ENCODE measurements at regions not wholly inside any gene's neighbourhood (a gene's known extent, or its start where the extent isn't known, plus 50 kb on each side); places are given as distances from the start of the nearest gene placed in this dataset.

DNA sequence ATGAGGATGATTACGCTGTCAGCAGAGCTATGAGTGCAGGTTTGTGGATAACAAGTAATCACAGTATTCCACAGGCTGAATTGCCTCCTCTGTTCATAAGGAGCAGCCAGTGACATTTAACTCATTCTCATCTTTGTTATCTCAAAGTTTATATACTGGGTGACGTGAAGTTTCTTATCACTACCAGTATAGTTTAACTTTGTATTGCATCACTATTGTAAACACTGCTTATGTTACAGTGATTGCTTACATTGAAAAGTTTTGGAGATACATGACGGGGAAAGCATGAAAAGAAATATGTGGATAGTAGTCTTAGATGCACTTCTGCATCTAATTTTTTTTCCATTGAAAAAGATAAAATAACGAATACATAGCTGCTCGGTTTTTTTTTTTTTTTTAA, 429.7 kb downstream of the VGLL3 start (continued):
- TF ChIP-seq, protein P1, sequence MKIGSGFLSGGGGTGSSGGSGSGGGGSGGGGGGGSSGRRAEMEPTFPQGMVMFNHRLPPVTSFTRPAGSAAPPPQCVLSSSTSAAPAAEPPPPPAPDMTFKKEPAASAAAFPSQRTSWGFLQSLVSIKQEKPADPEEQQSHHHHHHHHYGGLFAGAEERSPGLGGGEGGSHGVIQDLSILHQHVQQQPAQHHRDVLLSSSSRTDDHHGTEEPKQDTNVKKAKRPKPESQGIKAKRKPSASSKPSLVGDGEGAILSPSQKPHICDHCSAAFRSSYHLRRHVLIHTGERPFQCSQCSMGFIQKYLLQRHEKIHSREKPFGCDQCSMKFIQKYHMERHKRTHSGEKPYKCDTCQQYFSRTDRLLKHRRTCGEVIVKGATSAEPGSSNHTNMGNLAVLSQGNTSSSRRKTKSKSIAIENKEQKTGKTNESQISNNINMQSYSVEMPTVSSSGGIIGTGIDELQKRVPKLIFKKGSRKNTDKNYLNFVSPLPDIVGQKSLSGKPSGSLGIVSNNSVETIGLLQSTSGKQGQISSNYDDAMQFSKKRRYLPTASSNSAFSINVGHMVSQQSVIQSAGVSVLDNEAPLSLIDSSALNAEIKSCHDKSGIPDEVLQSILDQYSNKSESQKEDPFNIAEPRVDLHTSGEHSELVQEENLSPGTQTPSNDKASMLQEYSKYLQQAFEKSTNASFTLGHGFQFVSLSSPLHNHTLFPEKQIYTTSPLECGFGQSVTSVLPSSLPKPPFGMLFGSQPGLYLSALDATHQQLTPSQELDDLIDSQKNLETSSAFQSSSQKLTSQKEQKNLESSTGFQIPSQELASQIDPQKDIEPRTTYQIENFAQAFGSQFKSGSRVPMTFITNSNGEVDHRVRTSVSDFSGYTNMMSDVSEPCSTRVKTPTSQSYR (CRISPR knock-in tag; IDR thresholded peaks at IDR 0.05), result no peak

DNA sequence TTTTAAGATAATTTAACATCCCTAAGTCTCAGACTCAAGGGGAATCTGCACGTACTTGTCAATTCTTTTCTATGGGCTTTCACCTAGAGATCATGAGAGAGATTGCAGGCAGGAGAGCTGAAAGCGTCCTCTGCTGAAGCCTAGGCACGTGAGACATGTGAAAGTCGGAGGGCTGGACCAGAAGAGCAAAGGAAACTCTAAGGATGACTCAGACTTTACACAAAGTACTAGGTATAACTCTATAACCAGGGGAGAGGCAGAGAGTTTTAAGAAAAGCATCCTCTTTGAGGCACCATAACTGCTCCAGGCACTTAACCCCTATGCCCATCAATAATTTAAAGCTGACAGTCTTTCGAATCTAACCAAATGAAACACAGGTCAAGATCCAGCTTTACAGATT, 436.6 kb downstream of the VGLL3 start:
- 0 out of 2 replicates have a peak, but pooled peaks cover 3% of the 10 kb centered on the region for H3K9me3 Mint-ChIP-seq
- no peak overlapping the region; the same call in 1 of the 2 replicates for H3K27ac Mint-ChIP-seq
- ChIA-PET POLR2A (no interaction called here), CTCF (no interaction called here)
- no peak overlapping the region for H3K4me3 Mint-ChIP-seq
- peaks cover 15% of the 10 kb centered on the region for H3K4me1 Mint-ChIP-seq
- 0 out of 2 replicates have a peak, but pooled peaks cover 4% of the 10 kb centered on the region for H3K36me3 Mint-ChIP-seq
- ATAC-seq (peak; percentile 76), DNase-seq (ENCODE audit: low spot score) (no peak)
- TF ChIP-seq NFYB (CRISPR knock-in tag; conservative IDR thresholded peaks at IDR 0.05; ENCODE audit: low read depth), result no peak
- TF ChIP-seq ATF1 (CRISPR knock-in tag; IDR thresholded peaks at IDR 0.05), result no peak
- no peak for TF ChIP-seq JAZF1 (CRISPR knock-in tag; IDR thresholded peaks at IDR 0.05)
- TF ChIP-seq ZBTB21 (CRISPR knock-in tag; IDR thresholded peaks at IDR 0.05; ENCODE audit: borderline replicate concordance), result no peak
- TF ChIP-seq SMAD3 (CRISPR knock-in tag; IDR thresholded peaks at IDR 0.05; ENCODE audit: borderline replicate concordance), result no peak
- TF ChIP-seq ZNF219 (CRISPR knock-in tag; IDR thresholded peaks at IDR 0.05; ENCODE audit: borderline replicate concordance), result no peak
- no peaks in the 10 kb centered on the region for H3K27me3 Mint-ChIP-seq (ENCODE audit: low read depth)

DNA sequence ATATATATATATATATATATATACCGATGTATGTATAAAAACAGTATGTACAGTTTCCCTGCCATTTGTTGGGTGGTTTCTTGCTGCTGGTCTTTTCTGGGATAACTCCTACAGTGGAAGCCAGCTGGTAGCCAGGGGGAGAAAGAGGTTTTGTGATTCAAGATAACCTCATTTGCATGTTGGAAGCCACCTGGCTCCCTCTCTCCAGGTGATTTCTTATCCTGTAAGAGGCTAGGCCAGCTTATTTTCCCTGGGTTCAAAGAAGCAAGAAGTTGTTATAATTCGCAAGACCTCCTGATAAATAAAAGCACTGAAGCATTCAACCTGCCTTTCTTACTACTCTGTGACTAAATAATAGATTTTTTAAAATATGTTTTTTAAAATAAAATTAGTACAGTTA, 443.3 kb downstream of the VGLL3 start:
- peak; percentile 64 for DNase-seq (ENCODE audit: low spot score)
- ATAC-seq, result peak; percentile 100
- peaks cover 55% of the 10 kb centered on the region for H3K4me1 Mint-ChIP-seq
- no peak overlapping the region for H3K4me3 Mint-ChIP-seq
- no peaks in the 10 kb centered on the region; the same call in 1 of the 2 replicates for H3K9me3 Mint-ChIP-seq
- no peaks in the 10 kb centered on the region; the same call in 1 of the 2 replicates for H3K27me3 Mint-ChIP-seq (ENCODE audit: low read depth)
- H3K36me3 Mint-ChIP-seq, result no peaks in the 10 kb centered on the region; the same call in 1 of the 2 replicates
- CTCF ChIA-PET, result interaction anchor here (0.6 to 1.5 kb wide), 2 partner anchors 15 to 303 kb away, joined by 5 to 13 read pairs; no protein-coding TSS in a partner anchor
- TF ChIP-seq FOXK1 (CRISPR knock-in tag; IDR thresholded peaks at IDR 0.05), result no peak
- TF ChIP-seq, protein P2, sequence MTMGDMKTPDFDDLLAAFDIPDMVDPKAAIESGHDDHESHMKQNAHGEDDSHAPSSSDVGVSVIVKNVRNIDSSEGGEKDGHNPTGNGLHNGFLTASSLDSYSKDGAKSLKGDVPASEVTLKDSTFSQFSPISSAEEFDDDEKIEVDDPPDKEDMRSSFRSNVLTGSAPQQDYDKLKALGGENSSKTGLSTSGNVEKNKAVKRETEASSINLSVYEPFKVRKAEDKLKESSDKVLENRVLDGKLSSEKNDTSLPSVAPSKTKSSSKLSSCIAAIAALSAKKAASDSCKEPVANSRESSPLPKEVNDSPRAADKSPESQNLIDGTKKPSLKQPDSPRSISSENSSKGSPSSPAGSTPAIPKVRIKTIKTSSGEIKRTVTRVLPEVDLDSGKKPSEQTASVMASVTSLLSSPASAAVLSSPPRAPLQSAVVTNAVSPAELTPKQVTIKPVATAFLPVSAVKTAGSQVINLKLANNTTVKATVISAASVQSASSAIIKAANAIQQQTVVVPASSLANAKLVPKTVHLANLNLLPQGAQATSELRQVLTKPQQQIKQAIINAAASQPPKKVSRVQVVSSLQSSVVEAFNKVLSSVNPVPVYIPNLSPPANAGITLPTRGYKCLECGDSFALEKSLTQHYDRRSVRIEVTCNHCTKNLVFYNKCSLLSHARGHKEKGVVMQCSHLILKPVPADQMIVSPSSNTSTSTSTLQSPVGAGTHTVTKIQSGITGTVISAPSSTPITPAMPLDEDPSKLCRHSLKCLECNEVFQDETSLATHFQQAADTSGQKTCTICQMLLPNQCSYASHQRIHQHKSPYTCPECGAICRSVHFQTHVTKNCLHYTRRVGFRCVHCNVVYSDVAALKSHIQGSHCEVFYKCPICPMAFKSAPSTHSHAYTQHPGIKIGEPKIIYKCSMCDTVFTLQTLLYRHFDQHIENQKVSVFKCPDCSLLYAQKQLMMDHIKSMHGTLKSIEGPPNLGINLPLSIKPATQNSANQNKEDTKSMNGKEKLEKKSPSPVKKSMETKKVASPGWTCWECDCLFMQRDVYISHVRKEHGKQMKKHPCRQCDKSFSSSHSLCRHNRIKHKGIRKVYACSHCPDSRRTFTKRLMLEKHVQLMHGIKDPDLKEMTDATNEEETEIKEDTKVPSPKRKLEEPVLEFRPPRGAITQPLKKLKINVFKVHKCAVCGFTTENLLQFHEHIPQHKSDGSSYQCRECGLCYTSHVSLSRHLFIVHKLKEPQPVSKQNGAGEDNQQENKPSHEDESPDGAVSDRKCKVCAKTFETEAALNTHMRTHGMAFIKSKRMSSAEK (CRISPR knock-in tag; IDR thresholded peaks at IDR 0.05; ENCODE audit: borderline replicate concordance), result no peak
- no peak for TF ChIP-seq TEAD1 (CRISPR knock-in tag; IDR thresholded peaks at IDR 0.05)
- peak; percentile 16; the same call in 1 of the 2 replicates for TF ChIP-seq ZNF423 (CRISPR knock-in tag; IDR thresholded peaks at IDR 0.05)
- TF ChIP-seq GTF2I (CRISPR knock-in tag; conservative IDR thresholded peaks at IDR 0.05), result no peak
- TF ChIP-seq, protein P3, sequence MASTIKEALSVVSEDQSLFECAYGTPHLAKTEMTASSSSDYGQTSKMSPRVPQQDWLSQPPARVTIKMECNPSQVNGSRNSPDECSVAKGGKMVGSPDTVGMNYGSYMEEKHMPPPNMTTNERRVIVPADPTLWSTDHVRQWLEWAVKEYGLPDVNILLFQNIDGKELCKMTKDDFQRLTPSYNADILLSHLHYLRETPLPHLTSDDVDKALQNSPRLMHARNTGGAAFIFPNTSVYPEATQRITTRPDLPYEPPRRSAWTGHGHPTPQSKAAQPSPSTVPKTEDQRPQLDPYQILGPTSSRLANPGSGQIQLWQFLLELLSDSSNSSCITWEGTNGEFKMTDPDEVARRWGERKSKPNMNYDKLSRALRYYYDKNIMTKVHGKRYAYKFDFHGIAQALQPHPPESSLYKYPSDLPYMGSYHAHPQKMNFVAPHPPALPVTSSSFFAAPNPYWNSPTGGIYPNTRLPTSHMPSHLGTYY (CRISPR knock-in tag; IDR thresholded peaks at IDR 0.05), result no peak
- TF ChIP-seq PRRX2 (CRISPR knock-in tag; IDR thresholded peaks at IDR 0.05), result no peak
- TF ChIP-seq, protein P4, sequence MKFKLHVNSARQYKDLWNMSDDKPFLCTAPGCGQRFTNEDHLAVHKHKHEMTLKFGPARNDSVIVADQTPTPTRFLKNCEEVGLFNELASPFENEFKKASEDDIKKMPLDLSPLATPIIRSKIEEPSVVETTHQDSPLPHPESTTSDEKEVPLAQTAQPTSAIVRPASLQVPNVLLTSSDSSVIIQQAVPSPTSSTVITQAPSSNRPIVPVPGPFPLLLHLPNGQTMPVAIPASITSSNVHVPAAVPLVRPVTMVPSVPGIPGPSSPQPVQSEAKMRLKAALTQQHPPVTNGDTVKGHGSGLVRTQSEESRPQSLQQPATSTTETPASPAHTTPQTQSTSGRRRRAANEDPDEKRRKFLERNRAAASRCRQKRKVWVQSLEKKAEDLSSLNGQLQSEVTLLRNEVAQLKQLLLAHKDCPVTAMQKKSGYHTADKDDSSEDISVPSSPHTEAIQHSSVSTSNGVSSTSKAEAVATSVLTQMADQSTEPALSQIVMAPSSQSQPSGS (CRISPR knock-in tag; IDR thresholded peaks at IDR 0.05; ENCODE audit: borderline replicate concordance, low read depth), result no peak
- H3K27ac Mint-ChIP-seq, result no peak overlapping the region
- POLR2A ChIA-PET, result no interaction called here

Measured in WTC11 (cell line).